GM12878 (cell line): ENCODE measurements at regions not wholly inside any gene's neighbourhood (a gene's known extent, or its start where the extent isn't known, plus 50 kb on each side); places are given as distances from the start of the nearest gene placed in this dataset.

Source experiments
- ATAC-seq: fragments of 200-7000 bp; cut with Tn5 transposase; 3 replicates; pipeline ENCODE4 v1.9.1; 2020; ENCODE audit warnings: mild to moderate bottlenecking, moderate library complexity
- BruUV-seq: library from RNA; stranded (reverse); fragments of 400-500 nt; replicated peaks from 2 replicates; lab custom pipeline; 2021; lab: Mats Ljungman, UMichigan
- CTCF ChIA-PET: fragments of 300-600 bp; sonication (Branson Sonifier 250); formaldehyde crosslinking; extraction: SDS; loops from one replicate; lab custom pipeline; 2021; ENCODE audit warnings: inconsistent platforms; lab: Yijun Ruan, JAX
- POLR2A ChIA-PET: fragments of 350-600 bp; formaldehyde crosslinking; extraction: SDS; loops from one replicate; lab custom pipeline; 2021; ENCODE audit warnings: inconsistent platforms; lab: Charles Lee
- RAD21 ChIA-PET: fragments of 300-600 bp; sonication (Branson Sonifier 250); formaldehyde crosslinking; loops from one replicate; lab custom pipeline; 2023; ENCODE audit warnings: antibody characterized with exemption; ENCODE audit not compliant: unreplicated experiment; lab: Charles Lee
- SMC1A ChIA-PET: fragments of 300-600 bp; sonication (Branson Sonifier 250); formaldehyde crosslinking; loops from one replicate; lab custom pipeline; 2023; ENCODE audit not compliant: unreplicated experiment, uncharacterized antibody; lab: Charles Lee
- DNase-seq: peaks from one replicate; pipeline ENCODE4 v3.0.0-alpha.2; 2011; ENCODE audit warnings: low read depth, low spot score
- FAIRE-seq: peaks from 3 replicates; lab custom pipeline; 2011; peaks lifted over from hg19 to GRCh38; lab: Jason Lieb, UNC
- H2AFZ ChIP-seq: 2 replicates; pipeline ENCODE4 v1.6.0; 2011; ENCODE audit warnings: low read depth, low read length, control low read depth; ENCODE audit not compliant: control insufficient read depth
- H3K27ac ChIP-seq: 2 replicates; pipeline ENCODE4 v1.5.1; 2011; ENCODE audit warnings: control low read depth; ENCODE audit not compliant: control insufficient read depth, insufficient read depth
- H3K27me3 ChIP-seq, 2 experiments: replicated peaks in 1 of 2; 2 replicates each; pipeline versions ENCODE4 v1.6.0 to v1.6.1; 2011; ENCODE audit warnings: low read length in 1 of 2; ENCODE audit not compliant: control insufficient read depth in 2 of 2, insufficient read depth in 2 of 2
- H3K36me3 ChIP-seq, 2 experiments: 2 replicates each; pipeline ENCODE4 v1.5.1; 2011; ENCODE audit warnings: low read length in 1 of 2; ENCODE audit not compliant: control insufficient read depth in 2 of 2, insufficient read depth in 2 of 2
- H3K4me1 ChIP-seq: 2 replicates; pipeline ENCODE4 v1.6.1; 2011; ENCODE audit warnings: mild to moderate bottlenecking, low read length, moderate library complexity, mixed read lengths; ENCODE audit not compliant: control insufficient read depth, insufficient read depth
- H3K4me2 ChIP-seq: 2 replicates; pipeline ENCODE4 v1.6.0; 2011; ENCODE audit warnings: control low read depth; ENCODE audit not compliant: control insufficient read depth, insufficient read depth
- H3K4me3 ChIP-seq: fragments of 200-600 bp; sonication (generic); 2 replicates; pipeline ENCODE4 v1.5.1; 2016
- H3K79me2 ChIP-seq: 2 replicates; pipeline ENCODE4 v1.6.0; 2011; ENCODE audit warnings: low read length; ENCODE audit not compliant: control insufficient read depth, insufficient read depth
- H3K9ac ChIP-seq: 2 replicates; pipeline ENCODE4 v1.8.0; 2011; ENCODE audit warnings: low read length, control low read depth, mixed read lengths; ENCODE audit not compliant: control insufficient read depth, insufficient read depth
- H3K9me3 ChIP-seq: replicated peaks from 3 replicates; pipeline ENCODE4 v1.5.1; 2011; ENCODE audit warnings: mild to moderate bottlenecking, low read length; ENCODE audit not compliant: control insufficient read depth, insufficient read depth
- H4K20me1 ChIP-seq: 2 replicates; pipeline ENCODE4 v1.6.0; 2011; ENCODE audit not compliant: control insufficient read depth, insufficient read depth
- MLLT1 ChIP-seq: fragments of 450-650 bp; IDR thresholded peaks from 2 replicates; pipeline ENCODE4 v1.6.1; 2016; ENCODE audit warnings: mild to moderate bottlenecking
- MTA3 ChIP-seq: IDR thresholded peaks from 2 replicates; pipeline ENCODE4 v1.6.1; 2012; ENCODE audit warnings: low read length, inconsistent platforms, borderline replicate concordance
- MYC ChIP-seq: IDR thresholded peaks from 2 replicates; pipeline ENCODE4 v1.6.1; 2011; ENCODE audit warnings: mild to moderate bottlenecking, low read length, moderate library complexity, inconsistent platforms; ENCODE audit not compliant: insufficient read depth, insufficient replicate concordance, insufficient read length, severe bottlenecking
- NFIC ChIP-seq: IDR thresholded peaks from 2 replicates; pipeline ENCODE4 v1.6.1; 2012; ENCODE audit warnings: low read depth, mild to moderate bottlenecking, inconsistent platforms, low read length, moderate library complexity
- REST ChIP-seq: IDR thresholded peaks from 2 replicates; pipeline ENCODE4 v1.6.1; 2012; ENCODE audit warnings: mild to moderate bottlenecking, low read depth, low read length
- SPI1 ChIP-seq: IDR thresholded peaks from 2 replicates; pipeline ENCODE4 v1.6.1; 2011; ENCODE audit warnings: low read depth, mild to moderate bottlenecking, low read length, moderate library complexity, borderline replicate concordance; ENCODE audit not compliant: insufficient read depth
- ZBED1 ChIP-seq: IDR thresholded peaks from 2 replicates; pipeline ENCODE4 v1.6.1; 2016; ENCODE audit warnings: borderline replicate concordance
- WGBS: methylation state at CpG from one replicate; pipeline ENCODE4 v1.1.6; 2016; ENCODE audit warnings: low lambda C conversion rate; ENCODE audit not compliant: insufficient replicate concordance, insufficient coverage; ENCODE audit errors: missing lambda C conversion rate; 5-methylcytosine and 5-hydroxymethylcytosine counted together
- in situ Hi-C: fragments of 300-500 bp; cut with MboI; formaldehyde crosslinking; loops from 9 replicates; pipeline ENCODE4 v1.14.3; 2018; ENCODE audit warnings: mixed read lengths
- intact Hi-C: fragments of 100-400 bp; cut with micrococcal nuclease; formaldehyde crosslinking; loops from one replicate; pipeline ENCODE4 v1.14.2; 2022; ENCODE audit not compliant: unreplicated experiment
- TF ChIP-seq, protein P1 (sequence below): IDR thresholded peaks from 2 replicates; pipeline ENCODE4 v1.6.1; 2011; ENCODE audit warnings: low read depth, low read length, improper control_type of control experiment, borderline replicate concordance
- TF ChIP-seq, protein P2 (sequence below): fragments of 450-650 bp; IDR thresholded peaks from 2 replicates; pipeline ENCODE4 v1.6.1; 2017; ENCODE audit warnings: borderline replicate concordance

- H3K4me3 ChIP-seq = no peak overlapping the region
- in situ Hi-C loops (no loop called here), intact Hi-C loops (no loop called here)
- no peaks in the 10 kb centered on the region for H3K36me3 ChIP-seq
- DNase-seq (no peak), ATAC-seq (no peak), FAIRE-seq (no peak)
- no peaks in the 10 kb centered on the region for H3K79me2 ChIP-seq
- H4K20me1 ChIP-seq = no peaks in the 10 kb centered on the region
- SMC1A ChIA-PET = no interaction called here
- no peak overlapping the region for H3K27ac ChIP-seq
- 33% methylated on average over 3 of the region's 3 CpGs for WGBS
- no peak overlapping the region for H2AFZ ChIP-seq
- no peak overlapping the region for H3K4me2 ChIP-seq
- POLR2A ChIA-PET = no interaction called here
- TF ChIP-seq MYC = no peak
- no peak for TF ChIP-seq NFIC
- TF ChIP-seq SPI1 = no peak
- no TSS peak for BruUV-seq
- RAD21 ChIA-PET = no interaction called here
- CTCF ChIA-PET = no interaction called here
- H3K4me1 ChIP-seq = no peaks in the 10 kb centered on the region
- H3K9me3 ChIP-seq = no peaks in the 10 kb centered on the region
- no peak overlapping the region for H3K9ac ChIP-seq
- H3K27me3 ChIP-seq = no peaks in the 10 kb centered on the region
Measured at GRCh38 chr12:73964641-73965040, 573.0 kb upstream of the ATXN7L3B start.

DNA sequence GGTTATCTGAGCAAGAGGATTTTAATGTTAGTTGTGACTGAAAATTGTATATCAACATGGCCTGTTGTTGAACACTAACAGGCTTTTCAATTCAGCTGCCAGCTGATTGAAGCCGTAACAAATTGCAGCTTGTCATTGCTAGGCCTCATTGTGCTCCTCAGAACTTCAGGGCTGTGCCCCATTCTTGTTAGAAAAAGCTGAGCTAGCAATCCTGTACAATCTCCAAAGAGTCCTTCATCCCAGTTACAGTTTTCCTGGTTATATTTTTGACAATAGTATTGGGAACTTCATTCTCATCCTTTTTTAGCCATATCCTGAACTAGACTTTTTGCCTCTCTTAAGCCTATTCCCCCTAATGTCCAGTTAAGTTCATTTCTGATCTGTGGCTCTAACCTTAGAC lies 564.1 kb upstream of the ATXN7L3B start:
- ATAC-seq (no peak), FAIRE-seq (no peak), DNase-seq (no peak)
- no peaks in the 10 kb centered on the region for H3K9me3 ChIP-seq
- POLR2A ChIA-PET = interaction anchor here (0.5 to 0.6 kb wide), 2 partner anchors 11 to 1481 kb away, joined by 3 read pairs; no protein-coding TSS in a partner anchor
- SMC1A ChIA-PET = interaction anchor here (0.8 kb wide), 1 partner anchor 198 kb away, joined by 3 read pairs; no protein-coding TSS in a partner anchor
- no peaks in the 10 kb centered on the region for H4K20me1 ChIP-seq
- H3K36me3 ChIP-seq = no peaks in the 10 kb centered on the region
- H3K9ac ChIP-seq = no peak overlapping the region
- CTCF ChIA-PET = no interaction called here
- H3K27me3 ChIP-seq = no peaks in the 10 kb centered on the region
- in situ Hi-C loops = no loop called here
- no peak overlapping the region for H3K4me3 ChIP-seq
- no peaks in the 10 kb centered on the region for H3K79me2 ChIP-seq
- RAD21 ChIA-PET = no interaction called here
- no peak overlapping the region for H2AFZ ChIP-seq
- intact Hi-C loops = no loop called here
- no TSS peak for BruUV-seq
- no peaks in the 10 kb centered on the region for H3K4me1 ChIP-seq
- H3K4me2 ChIP-seq = no peak overlapping the region
- no peak overlapping the region for H3K27ac ChIP-seq
- WGBS = 0% methylated on average over 1 of the region's 1 CpG
- TF ChIP-seq, protein P1, sequence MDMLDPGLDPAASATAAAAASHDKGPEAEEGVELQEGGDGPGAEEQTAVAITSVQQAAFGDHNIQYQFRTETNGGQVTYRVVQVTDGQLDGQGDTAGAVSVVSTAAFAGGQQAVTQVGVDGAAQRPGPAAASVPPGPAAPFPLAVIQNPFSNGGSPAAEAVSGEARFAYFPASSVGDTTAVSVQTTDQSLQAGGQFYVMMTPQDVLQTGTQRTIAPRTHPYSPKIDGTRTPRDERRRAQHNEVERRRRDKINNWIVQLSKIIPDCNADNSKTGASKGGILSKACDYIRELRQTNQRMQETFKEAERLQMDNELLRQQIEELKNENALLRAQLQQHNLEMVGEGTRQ = no peak
- TF ChIP-seq REST (no peak), MTA3 (no peak), ZBED1 (no peak), MYC (no peak), MLLT1 (no peak)
- TF ChIP-seq, protein P2, sequence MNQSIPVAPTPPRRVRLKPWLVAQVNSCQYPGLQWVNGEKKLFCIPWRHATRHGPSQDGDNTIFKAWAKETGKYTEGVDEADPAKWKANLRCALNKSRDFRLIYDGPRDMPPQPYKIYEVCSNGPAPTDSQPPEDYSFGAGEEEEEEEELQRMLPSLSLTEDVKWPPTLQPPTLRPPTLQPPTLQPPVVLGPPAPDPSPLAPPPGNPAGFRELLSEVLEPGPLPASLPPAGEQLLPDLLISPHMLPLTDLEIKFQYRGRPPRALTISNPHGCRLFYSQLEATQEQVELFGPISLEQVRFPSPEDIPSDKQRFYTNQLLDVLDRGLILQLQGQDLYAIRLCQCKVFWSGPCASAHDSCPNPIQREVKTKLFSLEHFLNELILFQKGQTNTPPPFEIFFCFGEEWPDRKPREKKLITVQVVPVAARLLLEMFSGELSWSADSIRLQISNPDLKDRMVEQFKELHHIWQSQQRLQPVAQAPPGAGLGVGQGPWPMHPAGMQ = no peak
